Activated CD8-positive, alpha-beta memory T cell treated with anti-CD3 and anti-CD28 coated beads, Interleukin-2, amount 50 U/mL, for 4 hours (primary cell): ENCODE measurements at regions not wholly inside any gene's neighbourhood (a gene's known extent, or its start where the extent isn't known, plus 50 kb on each side); places are given as distances from the start of the nearest gene placed in this dataset.

Source experiments
- DNase-seq: peaks from one replicate; pipeline ENCODE4 v3.0.0-alpha.2; 2020

GRCh38 chr21:31497914-31498313, 153.9 kb upstream of the TIAM1 start:
- DNase-seq = no peak

DNA sequence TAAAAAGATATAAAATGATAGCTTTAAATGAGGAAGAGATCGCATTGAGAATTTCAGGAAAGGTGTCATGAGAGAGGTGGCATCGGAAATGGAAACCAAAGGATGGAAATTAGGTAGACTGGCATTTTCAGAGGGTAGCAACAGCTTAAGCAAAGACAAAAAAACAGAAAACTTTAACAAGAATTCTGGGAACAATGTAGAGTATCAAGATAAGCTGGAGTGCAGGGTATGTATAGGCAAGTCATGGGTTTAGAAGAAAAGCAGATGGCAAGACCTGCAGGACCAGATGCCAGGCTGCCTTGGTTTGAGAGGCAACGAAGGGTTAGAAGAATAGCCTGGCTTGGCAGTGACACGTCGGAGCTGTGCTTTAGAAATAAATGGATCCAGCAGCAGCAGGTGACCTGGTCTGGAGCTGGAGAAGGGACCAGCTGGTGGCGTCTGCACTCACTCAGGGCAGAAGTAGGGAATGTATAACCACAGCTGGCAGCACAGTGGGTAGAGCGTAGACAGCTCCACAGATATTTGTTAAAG, 149.4 kb upstream of the TIAM1 start:
- no peak for DNase-seq

GRCh38 chr21:31491617-31492016, 147.6 kb upstream of the TIAM1 start:
- no peak for DNase-seq

GRCh38 chr21:31490443-31490842, 146.4 kb upstream of the TIAM1 start:
- DNase-seq = no peak

GRCh38 chr21:31489726-31490125, 145.7 kb upstream of the TIAM1 start:
- DNase-seq = no peak

- no peak for DNase-seq
These were observed 145.0 kb upstream of the TIAM1 start for GRCh38 chr21:31489014-31489413.

GRCh38 chr21:31484219-31484618, 140.2 kb upstream of the TIAM1 start:
- DNase-seq = no peak

DNA sequence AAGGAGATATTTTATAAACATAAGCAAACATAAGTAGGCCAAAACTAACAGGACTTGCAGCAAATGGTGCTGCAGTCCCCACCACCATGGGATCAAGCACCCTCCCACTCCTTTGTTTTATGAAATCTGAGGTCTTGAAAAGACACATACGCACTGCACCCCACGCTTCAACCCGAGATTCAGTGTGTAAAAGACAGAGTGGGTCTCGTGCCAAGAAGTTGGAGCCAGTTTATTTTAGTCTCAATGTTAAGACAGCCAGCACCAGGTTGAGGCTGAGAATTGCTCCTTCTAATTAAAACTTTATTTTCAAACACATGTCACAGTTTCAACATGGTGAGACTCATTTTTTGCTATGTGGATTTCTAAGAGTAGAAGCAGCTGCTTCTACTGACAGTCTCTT, 139.1 kb upstream of the TIAM1 start:
- no peak for DNase-seq

GRCh38 chr21:31482460-31482859, 138.4 kb upstream of the TIAM1 start:
- DNase-seq = no peak

DNA sequence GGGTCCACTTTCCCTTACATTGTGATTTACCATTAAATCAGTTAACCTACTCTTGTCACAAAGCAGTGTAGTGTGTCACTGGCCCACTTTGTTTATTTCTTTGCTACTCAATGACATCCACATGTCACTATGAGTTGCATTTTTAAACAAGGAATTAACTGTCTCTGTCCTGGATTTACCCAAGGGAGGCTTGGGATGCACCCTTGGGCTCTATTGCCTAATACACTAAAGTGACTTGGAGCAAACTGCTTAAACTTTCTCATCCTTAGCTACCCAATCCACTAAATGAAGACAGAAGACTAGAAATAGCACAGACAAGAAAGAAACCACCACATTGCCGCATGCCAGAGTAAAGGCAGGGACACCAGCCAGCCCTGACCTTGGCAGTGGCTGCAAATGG, 136.2 kb upstream of the TIAM1 start:
- no peak for DNase-seq

- no peak for DNase-seq
These were observed 135.7 kb upstream of the TIAM1 start for GRCh38 chr21:31479714-31480113.

DNA sequence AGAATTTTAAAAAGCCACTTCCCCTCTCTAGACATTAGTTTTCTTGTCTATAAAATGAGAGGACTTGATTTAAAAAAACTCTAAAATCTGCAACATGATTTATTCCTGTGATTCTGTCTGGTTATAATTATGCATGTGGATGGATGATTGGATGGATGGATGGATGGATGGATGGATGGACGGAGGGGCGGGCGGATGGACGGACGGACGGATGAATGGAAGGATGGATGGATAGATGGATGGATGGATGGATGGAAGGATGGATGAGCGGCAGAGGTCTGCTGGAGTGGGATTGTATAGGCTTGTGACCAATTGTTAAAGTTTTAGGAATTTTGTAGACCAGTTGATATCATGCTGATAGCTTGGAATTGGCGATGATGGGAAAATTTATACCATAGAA, 135.2 kb upstream of the TIAM1 start:
- no peak for DNase-seq

DNA sequence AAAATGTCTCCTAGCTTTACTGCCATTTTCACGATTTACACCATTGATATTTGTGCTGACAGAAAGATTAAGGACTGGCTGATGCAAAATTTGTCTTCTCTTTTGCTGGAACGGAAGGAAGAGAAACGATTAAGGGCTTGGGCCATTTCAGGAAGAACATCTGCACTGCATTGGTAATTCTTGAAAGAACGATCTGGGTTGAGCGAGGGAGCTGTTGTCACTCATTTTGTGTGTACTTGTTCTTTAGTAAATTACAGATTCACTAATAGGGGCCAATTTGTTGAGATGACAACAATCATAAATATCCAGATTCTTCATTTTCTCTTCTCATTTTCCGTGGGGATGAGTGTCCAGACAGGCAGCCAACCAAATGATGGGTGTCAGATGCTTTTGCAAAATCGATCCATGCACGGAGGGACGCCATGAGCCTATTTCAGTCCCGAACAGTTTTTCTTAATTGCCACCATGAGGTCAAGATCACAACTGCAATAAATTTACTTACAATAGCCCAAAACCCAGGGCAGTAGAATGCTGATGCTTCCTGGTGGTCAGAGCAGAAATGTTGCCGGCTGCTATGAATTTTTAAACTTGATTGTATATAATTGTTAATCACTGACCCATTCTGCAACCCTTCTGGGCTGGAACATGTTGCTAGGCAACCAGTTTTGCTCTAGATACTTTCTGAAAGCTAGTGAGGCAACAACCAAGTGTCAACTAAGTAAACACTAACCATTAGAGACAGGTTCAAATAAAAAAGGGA, 132.4 kb upstream of the TIAM1 start:
- DNase-seq = no peak

- DNase-seq = no peak
These were observed 131.2 kb upstream of the TIAM1 start for GRCh38 chr21:31475223-31475622.

- no peak for DNase-seq
These were observed 129.8 kb upstream of the TIAM1 start for GRCh38 chr21:31473685-31474345.

DNA sequence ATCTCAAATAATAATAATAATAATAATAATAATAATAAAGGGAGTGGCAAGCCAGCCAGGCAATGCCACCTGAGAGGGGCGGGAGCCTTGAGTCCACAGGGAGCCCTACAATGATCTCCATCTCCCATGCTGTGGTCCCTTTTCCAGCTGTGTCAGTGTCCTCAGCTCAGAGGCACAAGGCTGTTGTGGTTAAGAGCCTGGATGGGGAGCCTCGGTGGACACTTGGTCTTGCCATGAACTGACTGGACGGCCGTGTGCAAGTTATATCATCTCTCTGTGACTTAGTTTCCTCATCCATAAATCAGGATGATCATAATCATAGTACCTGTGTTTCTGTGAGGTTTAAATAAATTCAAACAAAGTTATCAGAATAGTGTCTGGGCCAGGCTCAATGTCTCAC, 127.8 kb upstream of the TIAM1 start:
- DNase-seq = no peak

- DNase-seq = no peak
These were observed 127.0 kb upstream of the TIAM1 start for GRCh38 chr21:31470896-31471694.

DNA sequence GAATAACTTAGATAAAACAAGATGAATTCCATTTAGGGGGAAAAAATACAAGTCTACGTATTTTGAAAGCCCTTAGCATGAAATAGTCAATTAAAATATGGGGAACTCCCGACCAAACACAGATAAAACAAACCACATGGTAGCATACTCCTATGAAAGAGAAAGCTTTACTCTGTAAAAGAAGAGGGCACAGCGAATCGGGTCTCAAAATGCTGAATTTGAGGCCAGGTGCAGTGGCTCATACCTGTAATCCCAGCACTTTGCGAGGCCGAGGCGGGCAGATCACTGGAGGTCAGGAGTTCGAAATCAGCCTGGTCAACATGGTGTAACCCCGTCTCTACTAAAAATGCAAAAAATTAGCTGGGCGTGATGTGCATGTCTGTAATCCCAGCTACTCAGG, 116.9 kb upstream of the TIAM1 start:
- DNase-seq = no peak

GRCh38 chr21:31459457-31459856, 115.4 kb upstream of the TIAM1 start:
- no peak for DNase-seq

DNA sequence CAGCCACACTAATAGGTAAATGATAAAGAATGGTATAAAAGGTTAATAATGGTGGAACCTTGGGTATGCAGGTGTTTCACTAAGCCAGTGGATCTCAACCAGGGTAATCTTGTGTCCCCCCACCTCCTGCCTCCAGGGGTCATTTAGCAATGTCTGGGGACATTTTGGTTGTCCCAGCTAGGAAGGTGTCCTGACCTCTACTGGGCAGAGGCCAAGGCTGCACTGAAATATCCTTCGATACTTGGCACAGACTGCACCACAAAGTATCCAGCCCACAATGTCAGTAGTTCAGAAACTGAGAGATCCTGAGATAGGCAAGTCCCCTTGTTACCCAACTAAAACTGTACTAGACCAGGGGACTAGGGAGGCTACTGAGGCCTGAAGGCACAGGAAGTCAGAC, 113.6 kb upstream of the TIAM1 start:
- DNase-seq = no peak

- no peak for DNase-seq
These were observed 112.1 kb upstream of the TIAM1 start for GRCh38 chr21:31456201-31456600.

DNA sequence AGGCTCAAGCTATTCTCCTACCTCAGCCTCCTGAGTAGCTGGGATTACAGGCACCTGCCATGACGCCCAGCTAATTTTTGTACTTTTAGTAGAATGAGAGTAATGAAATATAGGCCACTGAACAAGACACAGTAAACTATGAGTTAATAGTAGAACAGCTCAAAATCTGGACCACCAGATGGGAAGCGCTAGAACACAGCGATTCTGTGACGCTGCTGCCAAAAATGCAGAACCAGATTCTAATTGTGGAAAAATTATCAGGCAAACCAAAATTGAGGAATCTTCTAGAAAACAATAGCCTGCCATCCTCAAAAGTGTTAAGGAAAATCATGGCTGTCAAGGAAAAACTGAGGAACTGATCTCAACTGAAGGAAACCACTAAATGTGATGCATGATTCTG, 111.4 kb upstream of the TIAM1 start:
- no peak for DNase-seq

DNA sequence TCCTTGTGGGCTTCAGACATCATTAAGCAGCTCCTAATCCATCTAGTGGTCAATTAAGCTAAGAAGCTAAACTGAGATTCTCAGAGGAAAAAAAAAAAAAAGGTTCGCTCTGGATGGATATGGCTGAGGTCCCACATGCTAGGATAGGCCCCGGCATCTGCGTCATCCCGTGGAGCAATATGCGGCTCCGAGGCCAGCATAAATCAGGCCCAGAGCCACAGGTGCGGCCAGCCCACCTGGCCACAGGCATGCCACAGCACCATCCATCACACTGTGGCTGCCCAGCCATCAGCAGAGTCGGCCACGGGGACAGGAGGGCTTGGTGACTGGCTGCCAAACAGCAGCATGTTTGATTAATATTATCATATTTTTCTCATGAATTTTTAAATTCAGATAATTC, 106.9 kb upstream of the TIAM1 start:
- DNase-seq = no peak
